NOMO-1 (cell line): ENCODE measurements at regions not wholly inside any gene's neighbourhood (a gene's known extent, or its start where the extent isn't known, plus 50 kb on each side); places are given as distances from the start of the nearest gene placed in this dataset.
A peak's percentile ranks its signal among the peaks of the same experiment; 100 is the strongest.

Experiments used
- DNase-seq, 2 experiments: peaks; one replicate each; lab custom pipeline; 2025; ENCODE audit not compliant: unreplicated experiment in 2 of 2; lab: John Stamatoyannopoulos, UW

- DNase-seq: no peak
Observed at GRCh38 chr3:130259166-130259874, 86.2 kb upstream of the COL6A5 start.

- no peak for DNase-seq
Observed at GRCh38 chr3:130260918-130261317, 84.6 kb upstream of the COL6A5 start.

DNA sequence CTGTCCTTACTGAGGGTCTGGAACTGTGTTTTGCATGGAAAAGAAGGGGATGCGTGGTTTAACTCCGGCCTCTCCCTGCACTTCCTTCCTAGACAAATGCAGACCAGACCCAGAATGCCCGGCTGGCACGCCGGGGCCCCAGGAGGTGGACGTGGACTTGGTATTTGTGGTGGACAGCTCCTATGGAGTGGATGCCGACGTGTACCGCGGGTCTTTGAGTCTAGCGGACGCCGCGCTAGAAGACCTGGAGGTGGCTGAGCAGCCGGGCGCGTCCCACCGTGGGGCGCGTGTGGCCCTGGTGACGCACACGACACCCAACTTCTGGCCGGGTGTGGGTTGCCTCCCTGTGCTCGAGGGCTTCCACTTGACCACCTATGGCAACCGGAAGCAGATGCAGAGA is 81.8 kb upstream of the COL6A5 start:
- DNase-seq: no peak

DNA sequence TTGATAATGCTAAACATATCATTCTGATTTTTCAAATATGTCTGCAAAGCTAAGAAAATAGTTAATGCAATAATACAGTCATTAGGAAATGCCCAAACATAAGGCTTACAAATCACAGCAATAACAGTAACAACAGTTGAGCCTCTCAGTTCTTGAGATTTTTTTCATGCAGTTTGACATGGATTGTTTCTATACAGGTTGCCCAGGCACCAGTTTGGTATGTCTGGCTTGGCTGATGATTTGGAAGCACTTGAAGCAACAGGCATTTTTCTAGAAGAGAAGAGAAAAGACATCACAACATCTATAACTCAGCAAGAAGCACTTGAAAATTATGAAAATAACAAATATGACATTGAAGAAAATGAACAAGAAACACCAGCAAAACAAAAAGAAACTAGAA is 78.7 kb upstream of the COL6A5 start:
- DNase-seq: no peak

DNA sequence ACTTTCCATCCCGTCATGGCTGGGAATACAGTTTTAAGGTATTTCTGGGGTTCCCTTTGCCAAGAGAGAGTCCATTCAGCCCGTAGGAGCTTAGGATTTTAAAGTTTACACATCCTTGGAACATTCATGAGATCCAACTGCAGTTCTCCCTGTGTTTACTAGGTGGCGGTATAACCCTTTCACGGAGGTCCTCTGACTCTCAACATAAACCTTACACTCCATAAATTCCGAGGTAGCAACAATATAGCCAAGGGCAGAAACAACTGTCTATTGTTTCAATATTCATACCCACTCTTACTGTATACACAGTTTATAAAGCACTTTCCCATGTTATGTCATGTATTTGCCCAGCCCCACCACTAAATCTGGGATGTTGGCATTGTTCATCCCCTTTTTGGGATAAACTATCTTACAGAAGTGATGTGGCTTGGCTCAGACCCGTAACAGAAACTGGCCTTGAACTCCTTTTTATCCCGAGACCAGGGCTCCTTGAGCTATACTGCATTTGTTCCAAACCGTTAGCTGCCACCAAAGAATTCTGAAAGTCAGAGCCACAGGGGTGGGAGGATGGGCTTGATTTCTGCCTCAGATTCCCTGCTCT is 69.2 kb upstream of the COL6A5 start:
- DNase-seq: peak; percentile 32 to 73

DNA sequence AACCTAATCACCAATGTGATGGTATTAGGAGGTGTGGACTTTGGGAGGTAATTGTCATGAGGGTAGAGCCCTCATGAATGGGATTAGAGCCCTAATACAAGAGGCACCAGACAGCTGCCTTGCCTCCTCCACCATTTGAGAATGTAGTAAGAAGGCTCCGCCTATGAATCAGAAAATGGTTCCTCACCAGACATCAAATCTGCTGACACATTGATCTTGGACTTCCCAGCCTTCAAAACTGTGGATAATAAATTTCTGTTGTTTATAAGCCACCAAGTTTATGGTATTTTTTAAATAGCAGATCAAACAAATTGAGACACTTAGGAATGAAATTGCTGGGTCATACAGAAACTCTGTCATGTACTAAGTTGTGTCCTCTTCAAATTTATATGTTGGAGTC is 56.8 kb upstream of the COL6A5 start:
- no peak for DNase-seq

GRCh38 chr3:130291148-130291547 is 54.3 kb upstream of the COL6A5 start:
- DNase-seq: no peak

DNA sequence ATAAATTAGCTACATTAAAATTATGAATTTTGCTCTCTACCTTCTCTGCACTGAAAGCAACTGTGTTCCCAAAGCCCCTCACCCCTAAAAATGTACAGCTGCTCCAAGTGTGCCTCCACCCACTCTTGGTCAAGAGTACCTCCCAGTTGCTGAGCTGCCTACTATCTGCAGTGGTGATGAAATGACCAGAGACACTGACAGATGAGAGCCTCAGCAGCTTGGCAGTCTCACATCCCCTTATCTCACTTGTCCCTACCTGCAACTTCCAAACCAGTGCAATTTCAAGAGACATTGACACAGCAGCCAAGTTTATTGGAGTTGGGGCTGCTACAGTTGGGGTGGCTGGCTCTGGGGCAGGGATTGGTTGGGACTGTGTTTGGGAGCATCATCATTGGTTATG is 52.2 kb upstream of the COL6A5 start:
- no peak for DNase-seq
